ENCODE measurements at regions not wholly inside any gene's neighbourhood (a gene's known extent, or its start where the extent isn't known, plus 50 kb on each side); places are given as distances from the start of the nearest gene placed in this dataset.
"Not testable (repeated sequence)": the region's sequence is repeated elsewhere in the genome, so short reads cannot be mapped to it uniquely, and the experiment has no call there.

DNA sequence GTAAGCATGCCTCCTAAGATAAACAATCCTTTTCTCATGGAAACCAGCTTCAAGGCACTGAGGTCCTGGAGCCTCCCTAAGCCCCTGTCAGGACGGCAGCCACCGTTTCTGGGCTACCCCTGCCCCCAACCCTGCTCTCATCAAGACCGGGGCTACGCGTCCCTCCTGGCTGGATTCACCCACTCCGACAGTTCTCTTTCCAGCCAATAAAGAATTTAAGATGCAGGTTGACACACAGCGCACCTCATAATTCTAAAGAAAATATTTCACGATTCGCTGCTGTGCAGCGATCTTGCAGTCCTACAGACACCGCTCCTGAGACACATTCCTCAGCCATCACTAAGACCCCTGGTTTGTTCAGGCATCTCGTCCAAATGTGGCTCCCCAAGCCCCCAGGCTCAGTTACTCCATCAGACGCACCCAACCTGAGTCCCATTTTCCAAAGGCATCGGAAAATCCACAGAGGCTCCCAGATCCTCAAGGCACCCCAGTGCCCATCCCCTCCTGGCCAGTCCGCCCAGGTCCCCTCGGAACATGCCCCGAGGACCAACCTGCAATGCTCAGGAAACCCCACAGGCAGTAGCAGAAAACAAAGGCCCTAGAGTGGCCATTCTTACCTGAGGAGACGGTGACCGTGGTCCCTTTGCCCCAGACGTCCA, 336.3 kb downstream of the TMEM121 start:
- no peak for DNase-seq

DNA sequence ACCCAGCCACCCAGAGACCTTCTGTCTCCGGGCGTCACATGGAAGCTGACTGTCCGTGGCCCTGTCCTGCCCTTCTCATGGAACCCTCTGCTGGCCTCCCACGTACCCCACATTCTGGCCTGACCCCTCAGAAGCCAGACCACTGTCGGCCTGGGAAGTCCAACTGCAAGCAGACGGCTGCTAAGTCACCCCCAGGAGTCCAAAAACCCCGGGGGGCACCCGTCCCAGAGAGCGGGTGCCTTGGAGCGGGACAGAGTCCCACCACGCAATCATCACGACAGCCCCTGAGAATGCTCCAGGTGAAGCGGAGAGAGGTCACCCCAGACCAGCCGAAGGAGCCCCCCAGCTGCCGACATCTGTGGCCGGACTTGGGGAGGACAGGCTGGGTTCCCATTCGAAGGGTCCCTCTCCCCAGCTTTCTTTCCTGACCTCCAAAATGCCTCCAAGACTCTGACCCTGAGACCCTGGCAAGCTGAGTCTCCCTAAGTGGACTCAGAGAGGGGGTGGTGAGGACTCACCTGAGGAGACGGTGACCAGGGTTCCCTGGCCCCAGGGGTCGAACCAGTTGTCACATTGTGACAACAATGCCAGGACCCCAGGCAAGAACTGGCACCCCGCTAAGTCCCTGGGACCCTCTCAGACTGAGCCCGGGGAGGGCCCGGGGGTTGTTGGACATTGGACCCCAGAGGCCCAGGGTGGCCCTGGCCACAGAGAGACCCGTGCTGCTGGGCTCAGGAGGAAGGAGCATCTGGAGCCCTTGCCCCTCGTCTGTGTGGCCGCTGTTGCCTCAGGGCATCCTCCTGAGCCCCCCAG, 337.1 kb downstream of the TMEM121 start:
- DNase-seq: peak; percentile 7

DNA sequence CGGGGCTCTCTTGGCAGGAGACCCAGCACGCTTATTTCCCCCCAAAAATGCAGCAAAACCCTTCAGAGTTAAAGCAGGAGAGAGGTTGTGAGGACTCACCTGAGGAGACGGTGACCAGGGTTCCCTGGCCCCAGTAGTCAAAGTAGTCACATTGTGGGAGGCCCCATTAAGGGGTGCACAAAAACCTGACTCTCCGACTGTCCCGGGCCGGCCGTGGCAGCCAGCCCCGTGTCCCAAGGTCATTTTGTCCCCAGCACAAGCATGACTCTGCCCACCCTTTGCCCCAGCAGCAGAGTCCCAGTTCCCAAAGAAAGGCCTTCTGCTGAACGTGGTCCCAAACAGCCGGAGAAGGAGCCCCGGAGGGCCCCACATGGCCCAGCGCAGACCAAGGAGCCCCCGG, 337.7 kb downstream of the TMEM121 start:
- DNase-seq: no peak

DNA sequence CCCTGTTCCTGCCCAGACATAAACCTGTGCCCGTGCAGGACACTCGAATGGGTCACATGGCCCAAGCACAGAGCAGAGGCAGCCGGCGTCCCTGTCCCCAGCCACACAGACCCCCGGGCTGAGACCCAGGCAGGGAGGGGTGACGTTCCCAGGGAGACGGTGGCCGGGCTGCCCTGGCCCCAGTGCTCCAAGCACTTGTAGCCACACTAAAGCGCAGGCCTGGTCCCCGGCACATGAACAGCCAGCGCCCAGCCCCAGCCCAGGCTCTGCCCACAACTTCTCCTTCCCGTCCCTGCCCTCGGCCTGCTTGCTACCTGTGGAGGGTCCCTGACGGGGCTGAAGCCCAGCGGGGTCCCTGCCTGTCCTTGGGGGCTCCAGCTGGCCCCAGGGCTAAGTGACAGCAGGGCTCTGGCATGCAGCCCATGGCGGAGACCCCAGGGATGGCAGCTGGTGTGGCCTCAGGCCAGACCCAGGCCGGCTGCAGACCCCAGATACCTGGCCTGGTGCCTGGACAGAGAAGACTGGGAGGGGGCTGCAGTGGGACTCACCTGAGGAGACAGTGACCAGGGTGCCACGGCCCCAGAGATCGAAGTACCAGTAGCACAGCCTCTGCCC, 338.4 kb downstream of the TMEM121 start:
- peak; percentile 13 for DNase-seq

DNA sequence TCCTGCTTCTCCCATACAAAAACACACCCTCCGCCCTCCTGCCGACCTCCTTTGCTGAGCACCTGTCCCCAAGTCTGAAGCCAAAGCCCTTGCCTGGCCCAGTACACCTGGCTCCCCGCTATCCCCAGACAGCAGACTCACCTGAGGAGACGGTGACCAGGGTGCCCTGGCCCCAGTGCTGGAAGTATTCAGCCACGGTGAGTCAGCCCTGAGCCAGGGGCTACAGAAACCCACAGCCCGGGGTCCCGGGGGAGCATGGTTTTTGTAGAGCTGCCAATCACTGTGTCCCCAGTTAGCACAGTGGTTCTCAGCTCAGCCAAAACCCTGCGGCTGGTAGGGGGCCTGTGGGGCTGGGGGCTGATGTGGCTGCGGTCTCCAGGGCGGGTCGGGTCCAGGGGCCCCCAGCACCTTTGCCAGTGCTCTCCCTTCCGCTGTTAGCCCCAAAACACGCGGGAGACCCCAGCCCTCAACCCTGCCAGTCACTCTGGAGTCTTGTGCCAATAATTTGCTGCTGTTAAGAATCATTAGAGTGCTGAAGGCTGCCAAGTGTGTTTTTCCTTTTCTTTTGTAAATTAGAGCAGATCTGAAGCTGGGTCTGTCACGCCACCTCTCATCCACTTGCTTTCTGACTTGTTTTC, 339.0 kb downstream of the TMEM121 start:
- DNase-seq: peak; percentile 12

DNA sequence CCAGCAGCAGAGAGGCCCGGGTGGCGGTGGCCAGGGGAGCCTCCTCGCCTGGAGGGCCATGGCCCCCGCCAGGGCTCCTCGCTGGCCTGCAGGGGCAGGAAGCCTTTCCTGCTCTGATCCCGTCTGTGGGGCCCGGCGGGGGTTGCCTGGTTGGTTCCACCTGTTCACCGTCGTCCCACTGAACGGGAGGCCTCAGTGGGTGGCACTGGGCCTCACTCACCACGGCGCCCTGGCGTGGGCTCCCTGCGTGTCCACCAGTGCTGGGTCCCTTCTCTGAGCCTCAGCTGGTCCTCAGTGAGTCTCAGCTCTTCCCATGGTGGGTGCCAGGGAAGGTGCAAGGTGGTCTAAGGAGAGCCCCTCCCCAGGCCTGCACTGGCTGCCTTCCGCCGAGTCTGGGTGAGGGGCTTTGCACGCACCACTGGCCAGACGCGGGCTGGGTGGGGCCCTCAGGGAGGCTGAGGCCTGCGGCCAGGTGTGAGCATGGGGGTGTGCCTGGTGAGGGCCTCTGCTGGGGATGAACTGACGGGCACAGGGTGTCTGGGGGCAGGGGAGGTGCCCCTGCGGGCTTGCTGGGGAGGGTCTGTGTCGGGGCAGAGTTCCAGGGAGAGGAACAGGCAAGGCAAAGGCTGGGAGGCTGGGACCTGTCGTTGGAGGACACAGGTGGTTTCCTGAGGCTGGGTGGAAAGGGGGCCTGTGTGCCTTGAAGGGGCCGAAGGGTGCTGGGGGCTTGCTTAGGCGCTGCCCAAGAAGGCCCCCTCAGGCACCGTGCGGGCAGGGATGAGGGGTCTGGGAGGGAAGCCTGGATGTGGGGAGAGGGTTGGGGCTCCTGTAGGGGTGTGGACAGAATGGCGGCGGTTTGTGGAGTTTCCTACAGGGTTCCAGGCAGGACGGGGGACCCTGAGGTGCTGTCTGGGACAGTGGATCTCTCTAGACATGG, 339.8 kb downstream of the TMEM121 start:
- peak; percentile 11 for DNase-seq

DNA sequence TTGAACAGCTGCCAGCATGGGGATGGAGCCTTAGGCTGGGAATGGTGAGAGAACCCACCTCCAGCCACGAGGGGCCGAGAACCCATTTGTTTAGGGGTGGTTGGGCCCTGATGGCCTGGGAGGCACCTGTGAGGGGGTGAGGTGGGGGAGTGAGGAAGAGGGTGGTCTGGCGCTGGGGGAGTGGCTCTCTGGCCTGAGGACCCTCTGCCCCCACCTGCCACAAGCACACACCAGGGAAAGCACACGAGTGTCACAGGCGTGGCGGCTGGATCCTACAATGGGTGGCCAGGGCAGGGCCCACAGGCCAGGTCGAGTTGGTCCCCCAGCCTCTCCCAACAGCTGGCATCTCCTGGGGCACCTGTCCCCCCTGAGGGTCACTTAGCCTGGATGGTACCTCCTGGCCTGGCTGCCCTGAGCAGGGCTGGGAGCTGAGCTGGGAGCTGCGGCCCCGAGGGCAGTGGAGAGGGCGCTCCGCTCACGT, 340.5 kb downstream of the TMEM121 start:
- DNase-seq: peak; percentile 10

DNA sequence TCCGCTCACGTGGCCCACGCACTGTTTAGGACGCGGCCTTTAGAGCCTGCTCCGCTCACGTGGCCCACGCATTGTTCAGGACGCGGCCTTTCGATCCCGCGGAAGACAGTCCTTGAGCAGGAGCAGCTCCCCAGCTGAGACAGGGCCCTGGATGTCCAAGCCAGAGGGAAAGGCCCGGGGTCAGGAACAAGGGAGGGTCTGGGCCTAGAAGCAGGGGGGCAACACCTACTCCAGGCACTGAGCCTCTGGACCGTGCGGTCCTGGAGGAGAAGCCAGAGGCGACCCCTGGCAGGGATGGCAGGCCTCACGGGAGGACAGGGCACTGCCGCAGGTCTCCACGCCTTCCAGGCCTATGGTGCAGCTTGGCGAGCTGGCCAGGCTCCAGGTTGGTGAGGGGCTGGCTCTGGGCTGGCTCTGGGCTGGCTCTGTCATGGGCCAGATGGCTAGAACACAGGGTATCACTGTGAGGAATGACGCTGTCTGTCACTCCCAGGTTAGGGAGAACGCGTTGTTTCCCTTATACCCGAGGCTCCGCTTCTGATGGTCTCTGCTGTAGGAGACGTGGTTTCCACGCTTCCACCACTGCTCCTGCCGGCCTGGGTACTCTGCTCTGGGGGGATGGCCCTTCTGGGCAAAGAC, 341.7 kb downstream of the TMEM121 start:
- peak; percentile 12 for DNase-seq

DNA sequence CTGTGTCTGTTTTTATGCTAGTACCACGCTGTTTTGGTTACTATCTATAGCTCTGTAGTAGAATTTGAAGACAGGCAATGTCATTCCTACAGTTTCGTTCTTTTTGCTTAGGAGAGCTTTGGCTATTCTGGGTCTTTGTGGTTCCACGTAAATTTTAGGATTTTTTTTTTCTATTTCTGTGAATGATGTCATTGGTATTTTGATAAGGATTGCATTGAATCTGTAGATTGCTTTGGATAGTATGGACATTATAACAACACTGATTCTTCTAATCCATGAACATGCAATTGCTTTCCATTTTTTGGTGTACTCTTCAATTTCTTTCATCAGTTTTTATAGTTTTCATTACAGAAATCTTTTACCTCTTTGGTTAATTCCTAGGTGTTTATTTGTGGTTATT, 345.2 kb downstream of the TMEM121 start:
- DNase-seq: no peak

DNA sequence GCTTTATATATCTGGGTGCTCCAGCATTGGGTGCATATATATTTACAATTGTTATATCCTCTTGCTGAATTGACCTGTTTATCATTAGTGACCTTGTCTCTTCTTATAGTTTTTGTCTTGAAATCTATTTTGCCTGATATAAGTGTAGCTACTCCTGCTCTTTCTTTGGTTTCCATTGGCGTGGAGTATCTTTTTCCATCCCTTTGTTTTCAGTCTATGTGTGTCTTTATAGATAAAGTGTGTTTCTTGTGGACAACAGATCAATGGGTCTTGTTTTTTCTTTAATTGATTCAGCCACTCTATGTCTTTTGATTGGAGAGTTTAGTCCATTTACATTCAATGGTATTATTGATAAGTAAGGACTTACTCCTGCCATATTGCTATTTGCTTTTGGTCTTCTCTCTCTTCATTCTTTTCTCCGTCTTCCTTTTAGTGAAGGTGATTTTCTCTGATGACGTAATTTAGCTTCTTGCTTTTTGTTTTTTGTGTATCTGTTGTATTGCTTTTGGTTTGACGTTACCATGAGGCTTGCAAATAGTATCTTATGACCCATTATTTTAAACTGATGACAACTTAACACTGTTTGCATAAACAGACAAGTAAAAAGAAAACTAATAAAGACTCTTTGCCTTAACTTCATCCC, 347.6 kb downstream of the TMEM121 start:
- DNase-seq: no peak

DNA sequence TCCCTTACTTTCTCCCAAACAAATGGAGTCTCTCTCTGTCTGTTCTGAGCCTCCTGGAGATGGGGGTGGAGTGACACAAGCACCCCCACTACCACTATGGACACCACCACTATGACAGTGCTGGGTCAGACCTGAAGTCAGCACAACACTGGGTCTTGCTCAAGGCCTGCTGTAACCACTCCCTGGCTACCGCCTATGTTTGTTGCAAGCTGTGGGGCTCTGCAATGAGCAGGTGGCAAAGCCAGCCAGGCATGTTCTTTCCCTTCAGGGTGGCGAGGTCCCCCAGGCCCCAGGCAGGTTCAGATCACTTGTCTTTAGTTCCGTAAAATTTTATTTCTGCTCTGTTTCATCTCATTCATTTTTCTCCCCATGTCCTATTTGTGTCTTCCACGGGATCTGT, 349.8 kb downstream of the TMEM121 start:
- DNase-seq: peak; percentile 4

DNA sequence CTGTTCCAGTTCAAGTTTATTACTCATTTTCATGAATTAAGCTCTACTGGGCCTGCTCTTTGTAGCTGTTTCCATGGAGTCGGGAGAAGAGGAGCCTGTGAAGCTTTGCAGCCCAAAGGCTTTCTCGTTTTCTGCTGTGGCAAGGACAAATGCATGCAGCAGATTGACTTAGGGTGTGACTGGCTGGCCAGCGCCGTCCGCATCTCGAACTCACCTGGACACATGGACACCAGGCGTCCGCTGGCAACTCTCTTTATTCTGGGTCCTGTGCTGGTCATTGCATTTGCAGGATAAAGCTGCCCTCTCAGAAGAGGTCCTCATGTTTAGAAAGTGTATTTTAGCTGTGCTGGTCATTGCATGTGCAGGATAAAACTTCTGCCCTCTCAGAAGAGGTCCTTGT, 350.4 kb downstream of the TMEM121 start:
- peak; percentile 2 for DNase-seq

DNA sequence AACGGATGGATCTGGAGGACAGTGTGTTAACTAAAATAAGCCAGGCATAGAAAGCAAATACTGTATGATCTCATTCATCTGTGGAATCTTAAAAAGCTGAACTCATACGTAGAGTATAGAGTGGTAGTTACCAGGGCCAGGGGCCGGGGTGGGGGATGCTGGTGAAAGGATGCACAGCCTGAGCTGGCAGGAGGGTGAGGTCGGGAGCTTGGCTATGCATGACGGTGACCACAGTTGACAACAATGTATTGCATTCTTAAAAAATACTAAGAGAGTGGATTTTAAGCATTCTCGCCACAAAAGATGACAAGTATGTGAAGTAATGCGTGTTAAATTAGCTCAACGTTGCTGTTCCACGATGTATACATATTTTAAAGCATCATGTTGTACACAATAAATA, 351.3 kb downstream of the TMEM121 start:
- DNase-seq: no peak

DNA sequence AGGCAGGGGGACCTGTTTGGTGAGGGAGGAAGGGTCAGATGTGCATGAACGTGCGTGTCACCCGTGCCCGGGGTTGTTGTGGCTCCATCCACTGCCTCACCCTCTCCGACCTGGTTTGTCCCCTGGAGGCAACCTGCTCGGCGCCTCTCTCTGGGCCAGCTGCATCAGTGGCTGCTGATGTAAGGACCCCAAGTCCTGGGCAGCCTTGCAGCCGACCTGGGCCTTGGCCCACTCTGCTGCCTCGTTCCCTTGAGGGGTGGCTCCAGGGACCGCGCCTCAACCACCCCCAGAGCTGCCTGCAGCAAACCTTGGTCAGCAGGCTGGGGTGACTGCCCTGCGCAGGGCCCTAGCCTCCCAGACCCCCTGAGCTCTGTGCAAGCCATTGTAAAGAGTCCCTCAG, 351.7 kb downstream of the TMEM121 start:
- peak; percentile 6 for DNase-seq

DNA sequence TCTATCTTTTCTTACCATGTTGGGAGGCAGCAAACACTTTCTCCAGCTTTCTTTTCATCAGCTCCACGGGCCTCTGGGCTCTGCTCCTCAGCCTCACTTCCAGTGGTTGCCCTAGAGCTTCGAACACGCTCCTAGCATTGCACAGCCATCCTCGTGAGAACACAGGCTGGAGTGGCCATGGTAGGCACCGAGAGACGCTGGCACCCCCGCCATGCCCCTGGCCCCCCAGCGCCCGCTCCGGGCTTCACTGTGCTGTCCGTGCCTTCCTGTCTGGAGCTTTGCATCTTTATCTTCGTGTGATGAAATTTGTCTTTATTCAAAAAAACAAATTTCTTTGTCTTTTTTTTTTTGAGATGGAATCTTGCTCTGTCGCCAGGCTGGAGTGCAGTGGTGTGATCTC, 352.2 kb downstream of the TMEM121 start:
- no peak for DNase-seq

DNA sequence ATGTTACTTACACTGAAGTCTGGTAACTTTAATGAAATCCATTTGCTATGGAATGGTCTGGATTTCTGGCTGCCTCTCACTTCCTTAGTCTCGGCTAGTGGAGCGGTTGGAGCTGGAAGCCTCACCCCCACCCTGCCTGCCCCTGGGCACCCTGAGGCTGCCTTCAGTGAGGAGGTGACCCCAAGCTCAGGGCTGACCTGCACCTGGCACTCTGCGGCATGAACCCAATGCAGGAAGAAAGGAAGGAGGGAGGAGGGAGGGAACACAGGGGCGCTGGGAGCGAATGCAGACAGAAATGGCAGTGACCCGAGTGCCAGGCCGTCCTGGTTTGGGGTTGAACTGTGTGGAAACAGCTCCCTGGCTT, 353.1 kb downstream of the TMEM121 start:
- peak; percentile 3 for DNase-seq

DNA sequence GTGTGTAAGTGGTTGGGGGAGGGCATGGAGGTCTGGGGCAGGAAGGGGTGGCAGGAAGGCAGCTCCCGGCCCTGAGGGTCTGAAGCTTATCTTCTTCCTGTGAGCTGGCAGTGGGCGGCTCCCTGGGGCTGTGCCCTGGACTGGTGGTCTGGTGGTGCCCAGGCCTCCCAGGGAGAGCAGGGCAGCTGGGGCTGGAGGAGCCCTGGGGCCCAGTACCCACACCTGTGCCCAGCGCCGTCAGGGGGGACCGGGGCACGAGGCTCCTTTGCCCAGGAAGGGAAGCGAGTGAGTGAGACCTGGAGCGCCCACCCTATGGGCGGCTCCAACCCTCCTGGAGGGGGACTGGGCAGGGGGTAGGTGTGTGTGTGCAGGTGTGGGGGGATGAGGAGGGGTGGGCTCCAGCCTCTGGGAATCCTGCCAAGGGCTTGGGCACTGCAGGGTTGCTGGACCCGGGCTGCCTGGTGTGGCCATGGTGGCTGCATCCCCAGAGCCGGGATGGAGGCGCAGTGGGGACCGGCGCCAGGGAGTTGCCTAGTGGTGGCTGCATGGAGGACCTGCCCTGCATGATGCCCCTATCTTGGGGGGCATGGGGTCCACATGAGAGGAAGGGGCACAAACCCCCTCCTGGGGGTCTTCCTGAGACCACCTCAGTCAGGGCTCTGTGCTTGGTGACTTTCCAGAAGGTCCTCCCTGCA, 353.6 kb downstream of the TMEM121 start:
- peak; percentile 6 for DNase-seq

DNA sequence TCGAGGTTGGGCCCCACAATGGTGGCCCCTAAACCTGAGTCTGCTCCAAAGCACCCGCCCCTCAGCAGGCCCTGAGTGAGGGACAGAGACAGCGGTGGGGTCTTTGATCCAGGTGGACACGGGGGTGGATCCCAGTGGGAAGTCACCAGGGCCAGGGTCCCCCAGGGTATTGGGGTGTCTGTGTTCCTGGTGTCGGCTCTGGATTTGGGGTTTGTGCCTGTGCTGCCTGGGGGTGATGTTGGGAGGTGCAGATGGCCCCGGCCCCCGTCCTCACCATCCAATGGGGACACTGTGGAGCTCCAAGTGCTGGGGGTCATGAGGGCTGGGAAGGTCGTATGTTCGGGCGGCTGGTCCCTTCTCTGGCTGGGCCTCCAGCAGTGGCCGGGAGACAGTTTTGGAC, 354.2 kb downstream of the TMEM121 start:
- peak; percentile 6 for DNase-seq

DNA sequence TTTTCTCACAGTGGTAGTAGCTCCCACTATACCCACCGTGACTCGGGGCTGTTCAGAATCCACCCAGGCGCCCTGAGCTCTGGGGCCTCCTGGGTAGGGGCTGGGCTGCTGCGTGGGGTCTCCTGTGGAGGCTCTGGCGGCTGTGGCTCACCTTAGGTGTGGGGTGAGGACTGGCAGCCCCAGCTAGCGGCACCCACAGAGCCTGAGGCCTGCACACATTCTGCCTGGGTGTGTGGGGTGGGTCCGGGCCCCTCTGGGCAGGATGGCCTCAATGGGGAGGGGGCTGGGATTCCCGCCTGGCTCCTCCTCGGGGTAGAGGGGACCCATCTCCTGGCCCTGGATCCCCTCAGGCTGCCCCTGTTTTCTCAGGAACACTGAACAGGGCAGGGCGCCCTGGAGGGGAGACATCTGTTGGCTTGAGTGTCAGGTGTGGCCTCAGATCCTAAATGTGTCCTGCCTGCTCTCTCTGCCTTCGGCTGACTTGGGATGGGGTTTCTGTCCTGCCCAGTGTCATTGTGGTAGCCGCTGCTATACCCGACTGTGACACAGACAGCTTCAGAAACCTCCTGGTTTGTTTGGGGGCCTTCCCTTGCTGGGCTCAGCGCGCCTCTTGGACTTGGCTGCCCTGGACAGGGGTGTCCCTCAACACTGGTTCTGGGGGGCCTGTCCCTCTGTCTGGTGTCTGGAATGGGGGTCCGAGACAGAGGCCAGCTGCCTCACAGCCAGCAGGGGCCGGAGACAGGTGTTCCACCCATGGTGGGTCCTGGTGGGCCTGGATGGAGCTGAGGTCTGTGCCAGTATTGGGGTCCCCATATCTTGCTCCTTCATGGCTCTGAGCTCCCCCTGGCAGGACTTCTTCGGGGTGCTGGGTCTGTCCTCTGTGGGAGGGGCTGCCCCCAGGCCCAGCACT, 354.9 kb downstream of the TMEM121 start:
- no peak for DNase-seq

DNA sequence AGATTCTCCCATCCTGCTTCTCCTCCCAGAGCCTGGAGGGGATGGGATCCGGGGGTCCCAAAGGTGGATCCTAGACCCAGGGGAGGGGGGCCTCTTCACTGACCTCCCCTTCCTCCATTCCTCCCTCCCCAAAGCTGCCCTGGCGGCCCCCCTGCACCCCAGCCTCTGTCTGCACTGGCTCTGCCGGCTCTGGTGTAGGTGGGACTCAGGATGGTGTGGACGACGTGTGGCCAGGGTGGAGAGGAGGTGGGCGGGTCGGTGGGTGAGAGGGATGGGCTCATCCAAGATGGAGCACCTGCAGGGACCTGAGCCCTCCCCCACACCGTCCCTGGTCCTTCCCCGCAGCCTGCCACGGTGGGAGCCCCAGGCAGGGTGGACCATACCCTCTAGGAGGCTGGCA, 355.6 kb downstream of the TMEM121 start:
- DNase-seq: not testable (repeated sequence)

Measured in right hindlimb (tissue), 1 donor.